AG10803 (cell line): ENCODE measurements at regions not wholly inside any gene's neighbourhood (a gene's known extent, or its start where the extent isn't known, plus 50 kb on each side); places are given as distances from the start of the nearest gene placed in this dataset.

Experiments
- DNase-seq: peaks from one replicate; pipeline ENCODE4 v3.0.0; 2010; ENCODE audit warnings: low read depth
- H3K4me3 ChIP-seq: 2 replicates; pipeline ENCODE4 v1.5.1; 2011; ENCODE audit warnings: mild to moderate bottlenecking, low read length, control low read depth
- CTCF ChIP-seq: conservative IDR thresholded peaks from 2 replicates; pipeline ENCODE4 v1.5.1; 2011; ENCODE audit warnings: mild to moderate bottlenecking, low read length, control low read depth, inconsistent platforms

GRCh38 chr4:154936873-154937272 is 155.8 kb downstream of the RBM46 start:
- no peak overlapping the region for H3K4me3 ChIP-seq
- no peak for DNase-seq
- no peak for TF ChIP-seq CTCF

GRCh38 chr4:154939851-154940250 is 158.8 kb downstream of the RBM46 start:
- DNase-seq: no peak
- no peak for TF ChIP-seq CTCF

GRCh38 chr4:154942176-154942575 is 161.1 kb downstream of the RBM46 start:
- H3K4me3 ChIP-seq: no peak overlapping the region
- no peak for DNase-seq
- TF ChIP-seq CTCF: no peak

More at GRCh38 chr4:154939851-154940250, 158.8 kb downstream of the RBM46 start:
- H3K4me3 ChIP-seq: no peak overlapping the region

GRCh38 chr4:154944996-154945395 is 163.9 kb downstream of the RBM46 start:
- DNase-seq: no peak
- H3K4me3 ChIP-seq: no peak overlapping the region
- no peak for TF ChIP-seq CTCF

- H3K4me3 ChIP-seq: no peak overlapping the region
- TF ChIP-seq CTCF: no peak
- DNase-seq: no peak
Observed at GRCh38 chr4:154946113-154946512, 165.0 kb downstream of the RBM46 start.

GRCh38 chr4:154953691-154954090 is 172.6 kb downstream of the RBM46 start:
- no peak for DNase-seq
- H3K4me3 ChIP-seq: no peak overlapping the region
- no peak for TF ChIP-seq CTCF

- no peak overlapping the region for H3K4me3 ChIP-seq
- no peak for TF ChIP-seq CTCF
- DNase-seq: no peak
Observed at GRCh38 chr4:154954117-154954516, 173.0 kb downstream of the RBM46 start.
